GM19438 (cell line): ENCODE measurements at regions not wholly inside any gene's neighbourhood (a gene's known extent, or its start where the extent isn't known, plus 50 kb on each side); places are given as distances from the start of the nearest gene placed in this dataset.
"Not testable (repeated sequence)": the region's sequence is repeated elsewhere in the genome, so short reads cannot be mapped to it uniquely, and the experiment has no call there.

Experiments
- ATAC-seq: cut with Tn5 transposase; IDR thresholded peaks from one replicate; pipeline ENCODE4 v1.9.1; 2021; ENCODE audit warnings: low read depth; ENCODE audit not compliant: unreplicated experiment

GRCh38 chr3:174336784-174337183, 522.4 kb upstream of the NAALADL2 start:
- no peak for ATAC-seq

- no peak for ATAC-seq
Observed at GRCh38 chr3:174337227-174337626, 521.9 kb upstream of the NAALADL2 start.

GRCh38 chr3:174340624-174341587, 518.2 kb upstream of the NAALADL2 start:
- no peak for ATAC-seq

GRCh38 chr3:174342171-174342570, 517.0 kb upstream of the NAALADL2 start:
- no peak for ATAC-seq

GRCh38 chr3:174342941-174343501, 516.1 kb upstream of the NAALADL2 start:
- ATAC-seq, result no peak

GRCh38 chr3:174346141-174346540, 513.0 kb upstream of the NAALADL2 start:
- no peak for ATAC-seq

GRCh38 chr3:174346571-174346970, 512.6 kb upstream of the NAALADL2 start:
- no peak for ATAC-seq

- no peak for ATAC-seq
Observed at GRCh38 chr3:174347474-174348138, 511.5 kb upstream of the NAALADL2 start.

- no peak for ATAC-seq
Observed at GRCh38 chr3:174352227-174352626, 506.9 kb upstream of the NAALADL2 start.

GRCh38 chr3:174355505-174355904, 503.6 kb upstream of the NAALADL2 start:
- ATAC-seq, result no peak

- no peak for ATAC-seq
Observed at GRCh38 chr3:174356596-174356995, 502.5 kb upstream of the NAALADL2 start.

GRCh38 chr3:174358252-174358651, 500.9 kb upstream of the NAALADL2 start:
- ATAC-seq, result no peak

GRCh38 chr3:174362556-174362955, 496.6 kb upstream of the NAALADL2 start:
- no peak for ATAC-seq

- ATAC-seq, result no peak
Observed at GRCh38 chr3:174363256-174363655, 495.9 kb upstream of the NAALADL2 start.

GRCh38 chr3:174365796-174366195, 493.3 kb upstream of the NAALADL2 start:
- ATAC-seq, result no peak

- not testable (repeated sequence) for ATAC-seq
Observed at GRCh38 chr3:174366904-174367303, 492.2 kb upstream of the NAALADL2 start.

GRCh38 chr3:174376346-174376745, 482.8 kb upstream of the NAALADL2 start:
- no peak for ATAC-seq

- no peak for ATAC-seq
Observed at GRCh38 chr3:174377096-174377495, 482.0 kb upstream of the NAALADL2 start.

- ATAC-seq, result no peak
Observed at GRCh38 chr3:174377684-174378083, 481.4 kb upstream of the NAALADL2 start.

GRCh38 chr3:174382878-174383277, 476.3 kb upstream of the NAALADL2 start:
- ATAC-seq, result no peak

- ATAC-seq, result no peak
Observed at GRCh38 chr3:174387736-174388135, 471.4 kb upstream of the NAALADL2 start.
